ENCODE measurements at regions not wholly inside any gene's neighbourhood (a gene's known extent, or its start where the extent isn't known, plus 50 kb on each side); places are given as distances from the start of the nearest gene placed in this dataset.

- Histone ChIP-seq H3K4me3 (replicated peaks in 1 of 3; ENCODE audit: low read depth in 2 of 3, low read length in 3 of 3) (peak overlapping the region in 1 of 3 experiments; percentile 42), H3K79me2 (ENCODE audit: insufficient read depth, low read length) (no peaks in the 10 kb centered on the region), H4K20me1 (ENCODE audit: insufficient read depth, low read length) (no peaks in the 10 kb centered on the region), H3K27me3 (ENCODE audit: control insufficient read depth in 2 of 2, insufficient read depth in 2 of 2, low read length in 2 of 2) (peaks cover 0 to 11% of the 10 kb centered on the region in 2 donors), H3K4me1 (ENCODE audit: control insufficient read depth in 1 of 2, insufficient read depth in 2 of 2, low read length in 2 of 2) (peaks cover 4% of the 10 kb centered on the region in 2 donors), H3K36me3 (replicated peaks in 1 of 2; ENCODE audit: control insufficient read depth in 1 of 2, insufficient read depth in 2 of 2, low read length in 2 of 2) (no peaks in the 10 kb centered on the region), H2AFZ (ENCODE audit: insufficient read depth, low read depth, low read length, poor library complexity, severe bottlenecking) (peak overlapping the region; percentile 72), H3K4me2 (replicated peaks; ENCODE audit: extremely low read depth, low read length, poor library complexity, severe bottlenecking) (peak overlapping the region; percentile 42), H3K9me3 (replicated peaks in 1 of 2; ENCODE audit: control insufficient read depth in 1 of 2, insufficient read depth in 1 of 2, low read length in 2 of 2) (peaks cover 6 to 18% of the 10 kb centered on the region in 2 donors), H3K27ac (ENCODE audit: low read depth in 1 of 2, low read length in 2 of 2) (no peak overlapping the region), H3K9ac (ENCODE audit: insufficient read depth, low read length, poor library complexity, severe bottlenecking) (no peak overlapping the region)
- Mint-ChIP-seq H3K4me3 (peak overlapping the region; percentile 47 to 59), H3K4me1 (peaks cover 5% of the 10 kb centered on the region), H3K27me3 (ENCODE audit: low read depth in 3 of 3) (peaks cover 0 to 12% (median 6%) of the 10 kb centered on the region in 3 donors), H3K27ac (no peak overlapping the region), H3K9me3 (peaks cover 11 to 25% (median 18%) of the 10 kb centered on the region in 7 donors), H3K36me3 (no peaks in the 10 kb centered on the region)
- no peak for TF ChIP-seq CTCF (IDR thresholded peaks at IDR 0.05)
- 60% methylated on average over 24 of the region's 37 CpGs for WGBS (ENCODE audit: insufficient coverage)
- intact Hi-C loops (cut with micrococcal nuclease) = no loop called here
- DNase-seq = no peak
Measured at GRCh38 chr13:80654638-80655249, 313.8 kb upstream of the SPRY2 start.

- H3K9me3 ChIP-seq (replicated peaks in 1 of 2; ENCODE audit: control insufficient read depth in 1 of 2, insufficient read depth in 1 of 2, low read length in 2 of 2) = no peaks in the 10 kb centered on the region
- TF ChIP-seq CTCF (IDR thresholded peaks at IDR 0.05) = no peak
- no CpG with 5 or more reads among the region's 2 CpGs for WGBS (ENCODE audit: insufficient coverage)
Measured at GRCh38 chr13:80649274-80649673, 308.3 kb upstream of the SPRY2 start.

More at GRCh38 chr13:80649274-80649673, 308.3 kb upstream of the SPRY2 start:
- H4K20me1 ChIP-seq (ENCODE audit: insufficient read depth, low read length) = no peaks in the 10 kb centered on the region
- intact Hi-C loops (cut with micrococcal nuclease) = no loop called here
- no peak for DNase-seq
- no peaks in the 10 kb centered on the region for H3K4me1 ChIP-seq (ENCODE audit: control insufficient read depth in 1 of 2, insufficient read depth in 2 of 2, low read length in 2 of 2)
- Mint-ChIP-seq H3K27ac (no peak overlapping the region), H3K36me3 (no peaks in the 10 kb centered on the region), H3K27me3 (ENCODE audit: low read depth in 3 of 3) (no peaks in the 10 kb centered on the region), H3K9me3 (peaks cover 0 to 9% (median 3%) of the 10 kb centered on the region in 7 donors), H3K4me3 (no peak overlapping the region), H3K4me1 (no peaks in the 10 kb centered on the region)
- no peak overlapping the region for H3K4me3 ChIP-seq (replicated peaks in 1 of 3; ENCODE audit: low read depth in 2 of 3, low read length in 3 of 3)
- H3K27me3 ChIP-seq (ENCODE audit: control insufficient read depth in 2 of 2, insufficient read depth in 2 of 2, low read length in 2 of 2) = peaks cover 0 to 1% of the 10 kb centered on the region in 2 donors
- H3K9ac ChIP-seq (ENCODE audit: insufficient read depth, low read length, poor library complexity, severe bottlenecking) = no peak overlapping the region
- no peaks in the 10 kb centered on the region for H3K36me3 ChIP-seq (replicated peaks in 1 of 2; ENCODE audit: control insufficient read depth in 1 of 2, insufficient read depth in 2 of 2, low read length in 2 of 2)
- H3K79me2 ChIP-seq (ENCODE audit: insufficient read depth, low read length) = no peaks in the 10 kb centered on the region
- no peak overlapping the region for H3K27ac ChIP-seq (ENCODE audit: low read depth in 1 of 2, low read length in 2 of 2)
- no peak overlapping the region for H2AFZ ChIP-seq (ENCODE audit: insufficient read depth, low read depth, low read length, poor library complexity, severe bottlenecking)
- no peak overlapping the region for H3K4me2 ChIP-seq (replicated peaks; ENCODE audit: extremely low read depth, low read length, poor library complexity, severe bottlenecking)

Measured in CD14-positive monocyte (primary cell).